ENCODE measurements at regions not wholly inside any gene's neighbourhood (a gene's known extent, or its start where the extent isn't known, plus 50 kb on each side); places are given as distances from the start of the nearest gene placed in this dataset.

DNA sequence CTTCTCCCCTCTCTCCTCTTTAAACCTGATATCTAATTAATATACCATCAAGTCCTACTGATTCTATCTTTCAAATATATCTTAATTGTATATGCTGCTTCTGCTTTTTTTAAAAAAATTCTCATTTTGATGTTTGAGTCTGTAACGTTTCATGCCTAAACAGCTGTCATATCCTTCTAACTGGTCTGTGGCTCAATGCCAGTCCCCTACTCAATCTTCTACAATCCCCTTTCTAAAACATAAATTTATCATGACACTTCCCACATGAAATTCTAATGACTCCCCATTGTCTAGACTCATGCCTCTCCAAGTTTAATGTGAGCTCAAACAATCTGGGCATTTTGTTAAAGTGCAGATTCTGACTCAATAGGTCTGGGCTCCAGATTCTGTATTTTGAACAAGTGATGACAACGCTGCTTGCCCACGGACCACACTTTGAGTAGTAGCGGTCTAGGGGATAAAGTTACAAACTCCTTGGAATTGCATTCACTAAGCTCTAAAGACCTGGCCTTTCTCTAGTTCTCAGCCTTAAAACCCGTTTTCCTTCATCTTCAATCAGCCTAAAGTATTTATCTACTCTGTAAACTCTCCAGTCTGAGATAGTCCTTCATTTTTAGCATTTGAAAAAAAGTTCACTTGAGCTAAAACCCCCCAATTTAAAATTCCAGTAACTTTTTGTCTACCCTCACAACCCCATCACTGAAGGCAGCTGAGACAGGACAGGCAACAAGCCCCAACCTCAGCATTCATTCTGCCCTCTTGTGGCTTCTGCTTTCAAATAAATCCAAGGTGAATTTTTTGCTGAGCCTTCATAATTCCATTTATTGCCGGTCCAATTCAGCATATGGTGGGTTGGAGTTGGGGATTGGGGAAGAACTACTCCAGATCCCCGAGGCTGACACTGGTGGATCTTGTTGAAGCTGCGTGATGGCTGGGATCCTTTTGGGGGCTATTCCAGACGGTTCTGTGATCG lies 88.1 kb upstream of the THRB start:
- TF ChIP-seq POLR2AphosphoS5 (IDR thresholded peaks at IDR 0.05) (no peak), POLR2A (IDR thresholded peaks at IDR 0.05) (no peak), EP300 (IDR thresholded peaks at IDR 0.05) (no peak)
- TF ChIP-seq, protein P1, sequence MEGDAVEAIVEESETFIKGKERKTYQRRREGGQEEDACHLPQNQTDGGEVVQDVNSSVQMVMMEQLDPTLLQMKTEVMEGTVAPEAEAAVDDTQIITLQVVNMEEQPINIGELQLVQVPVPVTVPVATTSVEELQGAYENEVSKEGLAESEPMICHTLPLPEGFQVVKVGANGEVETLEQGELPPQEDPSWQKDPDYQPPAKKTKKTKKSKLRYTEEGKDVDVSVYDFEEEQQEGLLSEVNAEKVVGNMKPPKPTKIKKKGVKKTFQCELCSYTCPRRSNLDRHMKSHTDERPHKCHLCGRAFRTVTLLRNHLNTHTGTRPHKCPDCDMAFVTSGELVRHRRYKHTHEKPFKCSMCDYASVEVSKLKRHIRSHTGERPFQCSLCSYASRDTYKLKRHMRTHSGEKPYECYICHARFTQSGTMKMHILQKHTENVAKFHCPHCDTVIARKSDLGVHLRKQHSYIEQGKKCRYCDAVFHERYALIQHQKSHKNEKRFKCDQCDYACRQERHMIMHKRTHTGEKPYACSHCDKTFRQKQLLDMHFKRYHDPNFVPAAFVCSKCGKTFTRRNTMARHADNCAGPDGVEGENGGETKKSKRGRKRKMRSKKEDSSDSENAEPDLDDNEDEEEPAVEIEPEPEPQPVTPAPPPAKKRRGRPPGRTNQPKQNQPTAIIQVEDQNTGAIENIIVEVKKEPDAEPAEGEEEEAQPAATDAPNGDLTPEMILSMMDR (IDR thresholded peaks at IDR 0.05), result no peak

Data from suprapubic skin (tissue), 4 donors.